ENCODE measurements at regions not wholly inside any gene's neighbourhood (a gene's known extent, or its start where the extent isn't known, plus 50 kb on each side); places are given as distances from the start of the nearest gene placed in this dataset.
"Not testable (repeated sequence)": the region's sequence is repeated elsewhere in the genome, so short reads cannot be mapped to it uniquely, and the experiment has no call there.

DNA sequence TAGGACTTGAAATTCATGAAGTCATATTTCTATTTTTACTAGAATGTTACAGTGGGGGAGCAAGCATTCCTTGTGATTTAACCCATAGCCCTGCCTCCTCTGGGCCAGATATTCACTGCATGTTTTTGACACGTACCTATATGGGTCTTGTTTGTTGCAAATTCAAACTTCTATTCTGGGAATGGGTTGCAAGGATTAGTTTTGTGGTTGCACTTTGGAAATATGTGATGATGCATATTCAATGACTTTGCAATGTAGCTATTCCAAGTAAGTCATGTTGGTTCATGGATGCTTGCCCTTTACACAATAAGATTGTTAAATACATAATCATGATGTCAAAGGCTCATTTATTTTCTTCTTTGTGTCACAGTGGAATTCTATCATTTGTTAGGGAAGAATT lies 440.8 kb downstream of the TDRD3 start:
- Histone ChIP-seq H3K27ac (no peak overlapping the region), H3K9me3 (no peaks in the 10 kb centered on the region), H3K36me3 (replicated peaks in 1 of 2; ENCODE audit: insufficient read depth in 1 of 2, low read depth in 2 of 2) (no peaks in the 10 kb centered on the region), H3K27me3 (no peaks in the 10 kb centered on the region), H3K4me1 (no peaks in the 10 kb centered on the region), H3K4me3 (no peak overlapping the region)
- TF ChIP-seq, protein P1, sequence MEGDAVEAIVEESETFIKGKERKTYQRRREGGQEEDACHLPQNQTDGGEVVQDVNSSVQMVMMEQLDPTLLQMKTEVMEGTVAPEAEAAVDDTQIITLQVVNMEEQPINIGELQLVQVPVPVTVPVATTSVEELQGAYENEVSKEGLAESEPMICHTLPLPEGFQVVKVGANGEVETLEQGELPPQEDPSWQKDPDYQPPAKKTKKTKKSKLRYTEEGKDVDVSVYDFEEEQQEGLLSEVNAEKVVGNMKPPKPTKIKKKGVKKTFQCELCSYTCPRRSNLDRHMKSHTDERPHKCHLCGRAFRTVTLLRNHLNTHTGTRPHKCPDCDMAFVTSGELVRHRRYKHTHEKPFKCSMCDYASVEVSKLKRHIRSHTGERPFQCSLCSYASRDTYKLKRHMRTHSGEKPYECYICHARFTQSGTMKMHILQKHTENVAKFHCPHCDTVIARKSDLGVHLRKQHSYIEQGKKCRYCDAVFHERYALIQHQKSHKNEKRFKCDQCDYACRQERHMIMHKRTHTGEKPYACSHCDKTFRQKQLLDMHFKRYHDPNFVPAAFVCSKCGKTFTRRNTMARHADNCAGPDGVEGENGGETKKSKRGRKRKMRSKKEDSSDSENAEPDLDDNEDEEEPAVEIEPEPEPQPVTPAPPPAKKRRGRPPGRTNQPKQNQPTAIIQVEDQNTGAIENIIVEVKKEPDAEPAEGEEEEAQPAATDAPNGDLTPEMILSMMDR (IDR thresholded peaks at IDR 0.05): no peak
- TF ChIP-seq POLR2A (IDR thresholded peaks at IDR 0.05): no peak
- WGBS, 2 donors: 25 to 41% methylated on average over 1 of the region's 1 CpG
- intact Hi-C loops (cut with DNase I): no loop called here
- DNase-seq: no peak
- no peak for ATAC-seq

DNA sequence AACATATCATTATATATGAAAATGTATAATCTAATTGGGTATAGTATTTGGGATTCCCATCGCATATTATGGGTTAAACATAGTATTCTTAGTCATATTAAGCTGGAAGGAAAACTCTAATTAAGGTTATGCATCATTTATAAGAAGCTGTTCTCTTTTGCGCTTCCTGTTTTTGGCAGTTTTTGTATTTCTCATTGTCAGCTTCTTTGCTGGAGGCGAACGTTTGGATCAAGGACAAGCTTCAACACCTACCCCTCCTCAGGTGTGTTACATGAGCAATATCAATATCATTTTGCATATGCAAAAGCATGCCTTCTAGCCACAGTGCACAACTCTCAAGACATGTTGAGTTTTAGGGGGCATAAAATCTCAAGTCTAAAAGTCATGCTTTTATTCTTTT lies 439.8 kb downstream of the TDRD3 start:
- Histone ChIP-seq H3K27me3 (no peaks in the 10 kb centered on the region), H3K36me3 (replicated peaks in 1 of 2; ENCODE audit: insufficient read depth in 1 of 2, low read depth in 2 of 2) (no peaks in the 10 kb centered on the region), H3K9me3 (no peaks in the 10 kb centered on the region), H3K4me1 (no peaks in the 10 kb centered on the region), H3K4me3 (no peak overlapping the region), H3K27ac (no peak overlapping the region)
- intact Hi-C loops (cut with DNase I): no loop called here
- WGBS, 2 donors: 65 to 67% methylated on average over 4 of the region's 4 CpGs
- TF ChIP-seq, protein P1 (IDR thresholded peaks at IDR 0.05): no peak
- TF ChIP-seq POLR2A (IDR thresholded peaks at IDR 0.05): no peak
- DNase-seq (no peak), ATAC-seq (no peak)

DNA sequence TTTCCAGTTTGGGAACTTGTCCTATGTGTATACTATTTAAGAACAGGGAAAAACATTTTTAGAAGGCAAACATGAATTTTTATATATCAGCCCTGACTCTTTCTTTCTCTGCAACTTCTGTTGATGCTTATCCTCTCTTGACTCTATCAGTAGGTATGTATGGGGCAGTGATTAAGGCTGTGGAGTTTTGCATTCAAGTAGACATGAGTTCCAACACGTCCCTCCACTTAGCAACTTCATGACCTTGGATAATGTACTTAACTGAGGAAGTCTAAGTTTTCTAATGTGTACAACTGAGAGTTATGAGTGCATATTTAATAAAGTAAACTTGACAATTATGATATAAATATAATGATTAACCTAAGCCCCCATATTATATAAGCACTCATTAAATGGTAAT lies 414.6 kb downstream of the TDRD3 start:
- TF ChIP-seq POLR2A (IDR thresholded peaks at IDR 0.05): no peak
- TF ChIP-seq, protein P1 (IDR thresholded peaks at IDR 0.05): no peak
- Histone ChIP-seq H3K36me3 (replicated peaks in 1 of 2; ENCODE audit: insufficient read depth in 1 of 2, low read depth in 2 of 2) (no peaks in the 10 kb centered on the region), H3K9me3 (no peaks in the 10 kb centered on the region), H3K4me1 (no peaks in the 10 kb centered on the region), H3K4me3 (no peak overlapping the region), H3K27ac (no peak overlapping the region), H3K27me3 (no peaks in the 10 kb centered on the region)
- ATAC-seq (no peak), DNase-seq (no peak)
- intact Hi-C loops (cut with DNase I): no loop called here
- WGBS, 2 donors: 55 to 73% methylated on average over 1 of the region's 1 CpG

DNA sequence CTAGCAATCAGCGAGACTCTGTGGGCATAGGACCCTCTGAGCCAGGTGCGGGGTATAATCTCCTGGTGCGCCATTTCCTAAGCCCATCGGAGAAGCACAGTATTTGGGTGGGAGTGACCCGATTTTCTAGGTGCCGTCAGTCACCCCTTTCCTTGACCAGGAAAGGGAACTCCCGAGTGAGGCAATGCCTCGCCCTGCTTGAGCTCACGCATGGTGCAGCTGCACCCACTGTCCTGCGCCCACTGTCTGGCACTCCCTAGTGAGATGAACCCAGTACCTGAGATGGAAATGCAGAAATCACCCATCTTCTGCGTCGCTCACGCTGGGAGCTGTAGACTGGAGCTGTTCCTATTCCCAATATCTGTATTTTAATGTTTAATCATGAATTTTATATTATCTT lies 408.6 kb downstream of the TDRD3 start:
- H3K27ac ChIP-seq; H3K4me3 ChIP-seq; H3K27me3 ChIP-seq; DNase-seq; ATAC-seq; intact Hi-C loops (cut with DNase I); H3K9me3 ChIP-seq; H3K36me3 ChIP-seq (replicated peaks in 1 of 2; ENCODE audit: insufficient read depth in 1 of 2, low read depth in 2 of 2); H3K4me1 ChIP-seq: not testable (repeated sequence)
- 75 to 93% methylated on average over 8 to 13 of the region's 13 CpGs for WGBS, 2 donors

DNA sequence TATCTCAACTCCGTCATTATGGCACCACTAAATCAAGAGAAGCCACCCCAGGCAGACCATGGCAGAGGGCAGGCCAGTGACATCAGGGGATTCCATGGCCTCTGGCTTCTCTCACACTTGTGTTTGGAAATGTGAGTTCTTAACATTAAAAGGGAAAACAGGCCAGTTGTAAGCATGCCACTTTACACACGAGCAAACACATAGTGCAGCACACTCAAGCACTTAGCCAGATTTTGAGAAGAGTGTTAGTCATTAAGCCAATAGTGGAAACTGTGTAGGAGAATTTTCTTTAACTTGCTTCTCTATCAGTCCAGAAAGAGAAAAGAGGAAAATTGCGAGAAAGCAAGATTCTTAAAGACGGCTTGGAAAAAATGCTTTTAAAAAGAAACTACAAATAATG lies 401.5 kb downstream of the TDRD3 start:
- H3K9me3 ChIP-seq: no peaks in the 10 kb centered on the region
- WGBS, 2 donors: 61 to 74% methylated on average over 4 of the region's 4 CpGs

More for the DNA sequence above, 401.5 kb downstream of the TDRD3 start:
- intact Hi-C loops (cut with DNase I): no loop called here
- Histone ChIP-seq H3K4me1 (no peaks in the 10 kb centered on the region), H3K27ac (no peak overlapping the region), H3K27me3 (no peaks in the 10 kb centered on the region), H3K36me3 (replicated peaks in 1 of 2; ENCODE audit: insufficient read depth in 1 of 2, low read depth in 2 of 2) (no peaks in the 10 kb centered on the region), H3K4me3 (no peak overlapping the region)
- TF ChIP-seq POLR2A (IDR thresholded peaks at IDR 0.05): no peak
- TF ChIP-seq, protein P1 (IDR thresholded peaks at IDR 0.05): no peak
- ATAC-seq (no peak), DNase-seq (no peak)

All from body of pancreas (tissue), 4 donors.